Inflammatory macrophage treated with lipopolysaccharide for 1 hour (primary cell): ENCODE measurements at regions not wholly inside any gene's neighbourhood (a gene's known extent, or its start where the extent isn't known, plus 50 kb on each side); places are given as distances from the start of the nearest gene placed in this dataset.
A peak's percentile ranks its signal among the peaks of the same experiment; 100 is the strongest.
"Not testable (repeated sequence)": the region's sequence is repeated elsewhere in the genome, so short reads cannot be mapped to it uniquely, and the experiment has no call there.

Experiments
- DNase-seq, 2 donors: peaks; one replicate each; pipeline ENCODE4 v3.0.0-alpha.2; 2020 to 2022

GRCh38 chr20:52361650-52362049, 170.1 kb upstream of the ZFP64 start:
- no peak for DNase-seq

DNA sequence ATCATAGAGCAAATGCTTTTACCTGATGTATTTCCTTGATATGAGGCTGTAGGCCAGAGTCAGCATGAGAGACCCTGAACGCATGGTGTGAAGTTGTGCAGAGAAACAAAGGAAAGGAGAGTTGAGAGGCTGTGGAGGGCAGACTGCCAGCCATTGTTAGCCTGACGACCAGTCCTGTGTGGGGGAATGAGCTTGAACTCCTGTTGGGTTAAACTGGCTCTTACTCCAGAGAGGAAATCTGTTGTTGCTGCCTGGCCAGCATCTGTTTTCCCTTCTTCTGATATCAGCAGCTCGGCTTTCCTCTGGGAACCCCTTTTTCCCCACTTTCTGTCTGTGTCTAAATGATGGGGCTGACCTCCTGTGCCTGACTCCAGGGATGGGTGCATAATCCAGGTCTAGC, 158.2 kb upstream of the ZFP64 start:
- DNase-seq = no peak

DNA sequence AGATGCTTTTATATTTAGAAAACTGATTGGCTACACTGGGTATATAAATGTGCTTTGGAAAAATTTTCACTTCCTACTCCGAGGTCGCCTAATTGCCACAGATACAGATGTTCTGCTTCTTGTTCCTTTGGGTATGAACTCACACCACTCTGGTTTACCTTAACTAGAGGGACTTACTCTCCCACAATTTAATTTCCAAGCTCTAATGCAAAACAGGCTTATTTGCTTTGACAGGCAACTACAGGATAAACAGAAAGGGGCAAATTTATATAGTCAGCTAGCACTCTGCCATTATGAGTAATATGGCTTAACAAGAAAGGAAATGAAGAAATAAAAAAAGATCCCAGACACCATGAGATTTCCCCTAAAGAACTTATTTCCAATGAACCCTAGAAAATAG, 156.9 kb upstream of the ZFP64 start:
- no peak for DNase-seq

DNA sequence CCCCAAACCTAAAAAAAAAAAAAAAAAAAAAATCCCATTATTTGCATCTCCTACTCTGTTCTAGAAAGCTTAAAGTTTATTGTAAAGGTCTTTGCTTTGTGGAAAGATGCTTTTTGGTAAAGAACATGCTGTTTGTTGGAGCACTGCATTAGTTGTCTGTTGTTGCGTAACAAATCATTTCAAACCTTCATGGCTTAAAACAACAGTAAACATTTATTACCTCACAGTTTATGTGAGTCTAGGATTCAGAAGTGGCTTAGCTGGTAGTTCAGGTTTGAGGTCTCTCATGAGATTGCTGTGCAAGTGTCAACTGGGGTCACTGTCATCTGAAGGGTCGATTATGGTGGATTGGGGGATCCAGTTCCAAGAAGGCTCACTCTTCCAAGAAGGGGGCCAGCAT, 155.2 kb upstream of the ZFP64 start:
- no peak for DNase-seq

DNA sequence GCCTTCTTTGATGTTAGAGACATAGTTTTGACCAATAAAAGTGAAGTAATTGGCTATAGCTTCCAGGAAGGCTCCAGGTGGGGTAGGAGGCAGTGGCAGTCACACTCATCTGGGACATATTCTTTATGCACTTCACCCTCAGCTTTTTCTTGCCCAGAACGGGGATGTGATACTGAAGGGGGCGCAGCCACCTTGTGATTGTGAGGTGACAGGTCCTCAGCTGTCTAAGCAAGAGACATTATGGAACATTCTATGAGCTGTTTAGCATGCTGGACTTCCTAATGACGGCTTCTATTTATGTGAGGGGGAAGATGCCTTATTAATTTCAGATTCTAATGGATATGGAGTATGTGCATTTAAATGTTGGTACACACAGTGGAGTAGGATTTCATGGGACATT, 151.3 kb upstream of the ZFP64 start:
- no peak for DNase-seq

DNA sequence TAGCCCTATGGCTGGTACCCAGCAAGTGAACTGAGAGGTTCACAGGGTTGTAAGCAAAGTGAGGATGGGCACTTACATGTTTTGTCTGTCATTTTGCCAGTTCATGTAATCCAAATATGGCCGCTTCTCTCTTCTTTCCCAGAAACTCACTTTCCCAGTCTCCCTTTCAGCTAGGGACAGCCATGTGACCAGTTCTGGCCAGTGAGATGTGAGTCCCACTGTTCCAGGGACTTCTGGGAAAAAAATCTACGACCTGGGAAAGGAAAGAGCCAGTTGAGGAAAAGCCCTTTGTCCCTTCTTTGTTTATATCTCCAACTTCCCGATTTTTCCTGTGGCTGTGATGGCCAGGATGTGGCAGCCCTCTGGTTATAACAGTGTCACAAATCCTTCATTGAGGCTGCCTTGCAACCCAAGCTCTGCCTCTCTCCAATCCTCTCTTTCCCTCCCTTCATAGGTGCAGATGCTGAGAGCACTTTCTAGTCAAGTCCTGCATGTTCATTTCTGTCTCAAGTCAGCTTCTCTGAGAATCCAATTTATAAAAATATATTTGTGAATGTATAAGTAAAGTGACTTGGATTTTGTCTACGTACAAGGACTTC, 148.6 kb upstream of the ZFP64 start:
- no peak for DNase-seq

DNA sequence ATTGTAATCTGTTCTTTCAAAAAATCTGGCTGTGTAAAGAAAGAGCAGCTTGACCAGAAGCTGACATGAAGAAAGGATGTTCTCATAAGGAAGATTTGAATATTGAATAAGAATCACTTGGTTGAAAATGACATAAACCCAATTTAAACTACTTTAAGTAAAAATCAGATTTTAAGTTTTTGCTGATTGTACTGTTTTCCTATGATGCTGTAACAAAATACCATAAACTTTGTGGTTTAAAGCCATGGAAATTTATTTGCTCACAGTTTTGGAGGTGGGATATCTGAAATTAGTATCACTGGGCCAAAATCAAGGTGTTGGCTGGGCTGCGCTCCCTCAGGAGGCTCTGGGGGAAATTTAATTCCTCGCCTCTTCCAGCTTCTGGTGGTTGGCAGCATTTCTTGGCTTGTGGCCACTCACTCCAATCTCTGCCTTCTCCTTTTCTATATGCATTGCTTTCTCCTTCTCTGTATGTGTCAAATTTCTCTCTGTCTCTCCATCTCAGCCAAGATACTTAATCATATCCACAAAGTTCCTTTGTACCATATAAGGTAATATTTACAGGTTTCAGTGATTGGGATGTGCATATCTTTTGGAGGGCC, 141.2 kb upstream of the ZFP64 start:
- no peak for DNase-seq

DNA sequence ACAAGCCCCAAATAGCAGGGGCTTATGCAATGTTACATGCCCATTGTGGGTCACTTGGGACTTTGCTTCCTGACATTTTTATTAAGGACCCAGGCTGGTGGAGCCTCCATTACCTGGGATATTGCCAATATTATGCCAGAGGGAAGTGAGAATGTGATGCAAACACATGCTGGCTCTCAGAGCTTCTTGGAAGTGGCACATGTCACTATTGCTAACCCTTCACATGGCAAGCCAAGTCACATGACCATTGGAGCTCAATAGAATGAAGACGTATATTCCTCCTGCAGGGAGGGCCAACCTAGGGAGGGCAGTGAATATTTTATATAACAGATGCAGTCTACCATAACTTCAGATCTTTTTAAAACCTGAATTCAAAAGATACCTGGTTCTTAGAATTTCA, 140.7 kb upstream of the ZFP64 start:
- DNase-seq = no peak

- DNase-seq = no peak
Measured at GRCh38 chr20:52331655-52332054, 140.1 kb upstream of the ZFP64 start.

DNA sequence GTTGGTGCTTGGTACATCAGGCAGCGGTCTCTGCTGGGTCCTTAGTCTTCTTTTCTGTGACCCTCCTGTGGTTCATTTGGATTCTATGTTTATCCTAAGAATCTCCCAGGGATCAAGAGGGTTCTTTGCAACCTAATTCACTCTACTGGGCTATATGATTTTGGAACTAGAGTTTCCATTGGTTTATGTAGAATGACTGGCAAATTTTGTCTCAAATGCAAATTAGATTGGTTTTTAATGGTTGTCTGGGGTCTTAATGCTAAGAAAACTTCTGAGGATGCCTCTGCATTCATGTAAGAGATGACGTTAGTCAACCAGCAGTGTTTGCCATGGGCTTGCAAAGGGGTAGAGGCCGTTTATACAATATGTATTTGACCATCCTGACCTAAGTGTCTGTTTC, 129.8 kb upstream of the ZFP64 start:
- no peak for DNase-seq

DNA sequence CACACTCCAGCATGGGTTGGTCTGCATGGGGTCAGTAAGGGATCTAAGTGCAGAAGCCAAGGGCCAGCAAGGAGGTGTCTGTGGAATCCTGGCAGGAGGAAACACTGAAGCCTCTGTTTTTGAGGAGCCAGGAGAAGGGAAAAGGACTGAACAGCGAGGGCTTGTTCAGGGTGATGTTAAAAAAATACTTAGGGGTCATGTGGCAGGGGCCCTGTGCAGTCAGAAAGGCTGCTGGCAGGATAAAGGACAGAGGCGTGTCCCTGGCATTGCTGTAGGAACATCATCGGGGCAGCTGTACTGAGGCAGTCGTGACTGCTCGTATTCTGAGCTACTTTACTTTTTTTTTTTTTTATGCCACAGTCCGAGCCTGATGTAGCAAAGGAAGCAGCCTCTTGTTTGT, 127.1 kb upstream of the ZFP64 start:
- no peak for DNase-seq

DNA sequence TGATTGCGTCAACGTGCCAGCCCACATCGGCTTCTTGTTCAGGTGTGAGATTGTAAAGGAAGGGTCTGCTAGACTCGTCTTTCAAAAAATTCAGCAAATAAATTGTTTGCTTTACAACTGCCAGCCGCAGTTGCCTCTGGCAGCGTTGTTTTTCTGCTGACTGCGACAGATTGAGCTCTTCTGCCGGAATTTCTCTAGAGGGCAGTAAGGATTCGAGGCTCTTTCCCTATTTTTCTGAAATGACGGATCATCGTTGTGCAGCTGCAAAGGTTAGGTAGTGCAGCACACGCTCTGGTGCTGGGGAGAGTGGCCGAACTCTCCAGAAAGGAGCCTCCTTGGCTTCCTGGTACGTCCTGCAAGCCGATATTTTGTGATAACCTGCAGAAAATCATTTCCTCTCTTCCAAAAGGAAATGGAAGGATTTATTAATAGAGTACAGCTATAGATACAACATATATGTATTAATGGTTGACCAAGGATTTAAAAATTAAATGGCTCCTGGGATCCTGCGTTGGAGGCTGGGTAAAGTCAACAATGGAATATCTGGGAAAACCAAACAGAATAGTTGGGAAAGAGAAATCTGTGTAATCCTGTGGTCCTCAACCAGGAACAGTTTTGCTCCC, 121.9 kb upstream of the ZFP64 start:
- DNase-seq = no peak

GRCh38 chr20:52312132-52312729, 120.7 kb upstream of the ZFP64 start:
- peak; percentile 12 to 69 for DNase-seq

DNA sequence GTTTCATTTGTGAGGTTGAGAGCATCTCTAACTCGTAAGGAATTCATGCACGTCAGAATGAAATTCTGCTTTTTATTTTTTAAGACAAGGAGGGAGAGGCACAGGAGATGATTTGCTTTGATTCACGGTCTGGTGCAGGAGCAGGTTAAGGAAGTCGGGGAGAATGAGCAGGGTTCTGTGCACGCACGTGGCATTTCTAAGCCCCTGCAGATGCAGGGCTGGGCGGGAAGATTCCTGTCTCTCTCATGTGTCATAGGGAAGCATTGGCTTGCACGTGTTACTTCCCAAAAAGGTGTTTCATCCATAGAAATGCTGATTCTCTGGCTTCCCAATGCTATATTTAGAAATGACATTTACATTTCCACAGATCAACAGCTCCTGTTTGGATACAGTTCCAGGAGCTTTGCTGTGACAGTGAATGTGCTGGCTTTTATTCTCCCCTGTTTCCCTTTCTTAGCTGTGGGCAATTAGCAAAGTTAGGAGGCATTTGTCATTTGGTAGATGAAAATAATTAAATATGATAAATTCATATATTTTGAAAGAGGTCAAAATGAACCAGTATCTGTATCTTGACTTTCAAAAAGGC, 119.7 kb upstream of the ZFP64 start:
- DNase-seq = no peak

DNA sequence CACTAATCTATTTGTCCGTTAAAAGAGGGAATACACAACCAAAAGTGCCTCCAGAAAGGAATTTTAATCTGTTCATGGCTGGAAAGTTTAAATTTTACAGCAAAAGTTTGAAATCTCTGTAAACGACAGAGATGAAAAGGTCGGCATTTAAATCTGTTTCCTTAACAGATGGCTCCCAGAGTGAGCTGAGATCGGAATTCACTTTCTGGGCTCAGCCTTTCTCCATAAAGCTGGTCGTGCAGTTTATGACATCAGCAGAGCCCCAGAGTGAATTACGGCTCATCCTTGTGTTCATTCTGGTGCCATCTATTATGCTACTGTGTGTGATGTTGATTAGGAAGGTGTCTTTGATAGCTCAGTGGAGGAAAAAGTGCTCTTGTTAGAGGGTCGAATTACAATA, 117.6 kb upstream of the ZFP64 start:
- no peak for DNase-seq

GRCh38 chr20:52306477-52306876, 114.9 kb upstream of the ZFP64 start:
- DNase-seq = no peak

DNA sequence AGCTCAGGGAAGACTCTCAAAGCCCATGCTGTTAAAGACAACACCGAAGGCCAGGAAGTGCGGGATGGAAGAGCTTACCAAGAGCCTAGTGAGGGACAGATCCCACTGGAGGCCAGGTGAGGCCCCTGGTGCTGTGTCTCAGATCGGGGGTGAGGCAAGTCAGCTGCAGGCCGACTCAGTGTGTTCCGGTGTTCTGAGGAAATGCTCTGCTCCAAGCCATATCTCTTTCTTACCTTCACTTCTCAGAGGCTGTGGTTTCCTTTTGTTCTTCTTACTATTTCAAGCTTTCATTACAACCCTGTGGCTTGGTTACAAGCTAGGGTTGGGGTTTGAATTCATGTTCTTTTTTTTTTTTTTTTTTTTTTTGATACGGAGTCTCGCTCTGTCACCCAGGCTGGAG, 114.3 kb upstream of the ZFP64 start:
- no peak for DNase-seq

DNA sequence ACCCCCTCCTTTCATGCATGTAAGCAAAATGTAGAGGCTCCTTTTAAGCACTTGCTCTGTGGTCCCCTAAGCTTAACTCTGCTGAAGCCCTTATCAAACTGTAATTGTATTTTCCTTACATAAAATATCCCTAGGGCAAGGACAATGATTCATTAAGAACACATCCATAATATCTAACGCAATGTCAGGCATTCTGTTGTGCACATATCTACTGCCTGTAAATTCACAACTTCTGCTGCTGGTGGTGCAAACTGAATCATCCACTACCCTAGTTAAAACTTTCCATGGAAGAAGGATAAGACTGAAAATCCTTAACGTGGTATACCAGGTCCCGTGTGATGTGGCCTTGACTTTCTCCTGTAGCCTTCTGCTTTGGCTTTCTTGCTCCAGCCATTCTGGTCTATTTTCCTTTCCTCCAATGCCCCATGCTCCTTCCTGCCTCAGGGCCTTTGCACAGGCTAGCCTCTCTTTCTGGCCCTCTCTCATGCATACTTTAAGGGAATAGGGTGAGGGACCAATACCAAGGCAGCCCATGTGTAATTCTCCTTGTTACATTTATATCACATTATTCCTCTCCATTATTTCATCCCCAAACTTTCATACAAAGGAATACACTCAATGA, 113.6 kb upstream of the ZFP64 start:
- DNase-seq = no peak

- no peak for DNase-seq
Measured at GRCh38 chr20:52303281-52303950, 111.8 kb upstream of the ZFP64 start.

DNA sequence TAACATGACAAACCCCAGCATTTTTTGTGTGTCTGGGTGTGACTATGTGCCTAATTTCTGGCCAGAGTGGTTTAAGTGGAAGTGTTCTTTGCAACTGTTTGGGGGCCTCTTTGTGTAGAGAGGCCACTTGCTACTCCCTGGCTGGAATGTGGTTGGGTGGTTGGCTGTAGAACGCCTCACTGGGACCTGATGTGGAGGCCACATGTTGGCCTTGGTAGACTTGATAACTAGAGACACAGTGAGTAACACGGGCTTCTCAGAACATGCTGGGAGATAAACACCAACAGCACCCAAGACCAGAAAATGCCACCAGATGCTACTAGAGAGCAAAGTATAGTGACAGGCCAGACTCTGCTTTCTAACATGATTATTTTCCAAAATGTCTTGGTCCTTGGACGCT, 111.2 kb upstream of the ZFP64 start:
- DNase-seq = no peak

GRCh38 chr20:52302051-52302450, 110.5 kb upstream of the ZFP64 start:
- not testable (repeated sequence) for DNase-seq

DNA sequence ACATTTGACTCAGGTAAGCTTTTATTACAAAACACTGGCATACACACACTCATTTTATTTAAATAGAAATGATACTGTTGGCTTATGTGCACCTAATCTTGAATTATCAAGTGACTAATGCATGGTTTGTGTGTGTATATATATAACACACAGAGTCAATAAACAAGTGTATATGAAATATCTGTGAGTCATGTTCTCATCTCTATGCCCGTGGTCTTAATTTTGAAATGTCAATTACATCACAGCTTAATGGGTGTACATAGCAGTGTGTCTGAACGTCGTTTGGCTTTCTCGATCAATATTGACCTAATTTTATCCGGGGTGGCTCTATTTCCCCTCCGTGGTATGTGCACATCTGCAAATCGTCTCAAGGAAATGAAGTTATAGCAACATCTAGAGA, 104.0 kb upstream of the ZFP64 start:
- DNase-seq = no peak

- no peak for DNase-seq
Measured at GRCh38 chr20:52294106-52294628, 102.6 kb upstream of the ZFP64 start.
